CD4-positive, alpha-beta T cell treated with Interleukin-10 for 1 hour (primary cell): ENCODE measurements at regions not wholly inside any gene's neighbourhood (a gene's known extent, or its start where the extent isn't known, plus 50 kb on each side); places are given as distances from the start of the nearest gene placed in this dataset.
A peak's percentile ranks its signal among the peaks of the same experiment; 100 is the strongest.
"Not testable (repeated sequence)": the region's sequence is repeated elsewhere in the genome, so short reads cannot be mapped to it uniquely, and the experiment has no call there.

Source experiments
- DNase-seq: peaks from one replicate; pipeline ENCODE4 v3.0.0-alpha.2; 2020

- no peak for DNase-seq
Observed at GRCh38 chr4:161329852-161330251, 833.9 kb downstream of the FSTL5 start.

- DNase-seq, result no peak
Observed at GRCh38 chr4:161321706-161322105, 842.1 kb downstream of the FSTL5 start.

GRCh38 chr4:161320377-161320776 lies 843.4 kb downstream of the FSTL5 start:
- DNase-seq, result no peak

DNA sequence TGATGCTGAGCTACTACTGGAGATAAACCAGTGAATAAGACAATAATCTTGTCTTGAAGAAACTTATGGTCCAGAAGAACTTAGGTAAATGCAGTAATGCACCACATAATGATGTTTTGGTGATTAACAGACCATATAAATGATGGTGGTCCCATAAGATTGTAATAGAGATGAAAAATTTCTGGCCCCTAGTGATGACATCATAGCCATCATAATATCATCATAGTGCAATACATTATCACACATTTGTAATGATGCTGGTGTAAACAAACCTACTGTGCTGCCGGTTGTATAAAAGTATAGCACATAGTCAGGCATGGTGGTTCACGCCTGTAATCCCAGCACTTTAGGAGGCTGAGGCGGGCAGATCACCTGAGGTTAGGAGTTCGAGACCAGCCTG lies 846.8 kb downstream of the FSTL5 start:
- no peak for DNase-seq

DNA sequence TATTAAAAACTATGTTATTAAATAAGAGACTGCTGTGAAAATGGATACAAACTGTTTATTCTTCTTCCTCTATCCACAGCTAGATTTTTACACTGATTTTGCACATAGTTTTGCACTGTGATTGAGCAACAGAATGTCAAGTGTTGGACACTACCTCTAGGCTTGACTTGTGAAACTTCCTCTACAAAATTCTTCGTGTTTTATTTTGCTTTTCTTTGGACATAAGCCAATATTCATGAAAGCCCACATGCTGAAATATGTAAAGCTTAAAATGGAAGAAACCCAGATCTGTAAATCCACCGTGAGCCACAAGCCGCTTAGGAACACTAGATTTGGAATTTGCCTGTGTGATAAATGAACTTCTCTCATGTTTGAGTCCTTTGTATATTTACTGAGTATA lies 849.4 kb downstream of the FSTL5 start:
- no peak for DNase-seq

DNA sequence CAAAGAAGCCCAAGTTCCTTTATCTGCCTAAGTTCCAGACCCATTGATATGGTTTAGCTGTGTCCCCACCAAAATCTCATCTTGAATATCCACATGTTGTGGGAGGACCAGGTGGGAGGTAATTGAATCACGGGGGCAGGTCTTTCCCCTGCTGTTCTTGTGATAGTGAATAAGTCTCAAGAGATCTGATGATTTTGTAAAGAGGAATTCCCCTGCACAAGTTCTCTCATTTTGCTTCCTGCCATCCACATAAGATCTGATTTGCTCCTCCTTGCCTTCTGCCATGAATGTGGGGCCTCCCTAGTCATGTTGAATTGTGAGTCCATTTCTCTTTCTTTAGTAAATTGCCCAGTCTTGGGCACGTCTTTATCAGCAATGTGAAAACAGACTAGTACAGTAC lies 860.2 kb downstream of the FSTL5 start:
- no peak for DNase-seq

GRCh38 chr4:161291222-161291621 lies 872.6 kb downstream of the FSTL5 start:
- peak; percentile 1 for DNase-seq

DNA sequence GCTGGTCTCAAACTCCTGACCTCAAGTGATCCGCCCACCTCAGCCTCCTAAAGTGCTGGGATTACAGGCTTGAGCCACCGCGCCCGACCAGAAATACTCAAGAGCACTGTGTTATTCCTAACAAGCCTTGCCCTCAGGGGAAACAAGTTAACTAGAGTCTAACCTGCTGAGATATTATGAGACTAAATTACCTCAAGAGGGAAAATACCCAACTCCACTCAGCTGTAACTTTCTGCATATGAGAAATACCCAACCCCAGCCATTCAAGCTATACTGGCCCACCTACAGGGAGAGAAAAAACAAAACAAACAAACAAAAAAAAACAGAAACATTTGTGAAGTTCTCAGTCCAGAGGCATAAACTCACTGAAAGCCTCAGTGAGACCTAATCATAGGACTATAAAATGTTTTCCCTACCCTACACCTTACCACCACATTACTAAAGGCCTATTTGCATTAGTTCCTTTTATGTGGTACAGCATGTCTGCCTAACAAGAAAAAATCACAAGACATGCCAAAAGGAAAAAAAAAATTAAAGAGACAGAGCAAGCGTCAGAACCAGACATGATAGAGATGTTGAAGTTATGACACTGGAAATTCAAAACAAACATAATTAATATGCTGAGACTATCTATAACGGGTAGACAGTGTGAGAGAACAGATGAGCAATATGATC lies 876.0 kb downstream of the FSTL5 start:
- no peak for DNase-seq

DNA sequence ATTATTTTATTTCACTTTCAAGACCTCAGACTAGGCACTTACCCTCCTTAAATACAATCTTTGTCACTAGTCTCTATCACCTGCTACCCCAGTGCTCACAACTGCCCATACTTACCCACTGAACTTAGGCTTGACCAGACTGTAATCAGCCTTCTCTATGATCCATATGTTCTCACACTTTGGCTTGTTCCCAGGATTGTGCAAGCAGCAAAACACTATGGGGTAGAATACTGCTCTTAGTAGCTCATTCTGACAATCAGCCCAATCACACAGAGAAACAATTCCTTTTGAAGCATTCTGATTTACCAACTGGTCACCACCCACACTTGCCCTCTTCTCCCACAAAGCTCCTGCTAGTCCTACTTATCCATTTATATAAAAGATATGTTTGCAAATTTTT lies 878.3 kb downstream of the FSTL5 start:
- DNase-seq, result no peak

DNA sequence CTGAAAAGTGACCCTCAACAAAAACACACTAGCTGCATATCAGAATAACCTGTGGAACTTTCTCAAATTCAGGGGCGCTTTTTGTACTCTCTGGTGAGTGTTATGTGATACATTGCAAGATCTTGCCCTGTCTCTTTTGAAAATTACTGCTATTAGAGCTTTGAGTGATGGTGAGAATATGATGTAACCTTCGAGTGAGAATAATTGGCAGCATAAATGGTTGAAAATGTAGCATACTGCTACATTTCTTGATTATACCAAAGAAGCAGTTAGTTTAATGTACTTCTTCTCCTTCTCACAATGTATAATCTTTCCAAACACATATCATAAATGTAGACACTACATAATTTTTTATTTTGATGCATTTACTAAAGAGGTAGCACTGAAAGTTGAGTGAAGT lies 882.9 kb downstream of the FSTL5 start:
- DNase-seq, result no peak

- DNase-seq, result no peak
Observed at GRCh38 chr4:161279095-161279494, 884.7 kb downstream of the FSTL5 start.

DNA sequence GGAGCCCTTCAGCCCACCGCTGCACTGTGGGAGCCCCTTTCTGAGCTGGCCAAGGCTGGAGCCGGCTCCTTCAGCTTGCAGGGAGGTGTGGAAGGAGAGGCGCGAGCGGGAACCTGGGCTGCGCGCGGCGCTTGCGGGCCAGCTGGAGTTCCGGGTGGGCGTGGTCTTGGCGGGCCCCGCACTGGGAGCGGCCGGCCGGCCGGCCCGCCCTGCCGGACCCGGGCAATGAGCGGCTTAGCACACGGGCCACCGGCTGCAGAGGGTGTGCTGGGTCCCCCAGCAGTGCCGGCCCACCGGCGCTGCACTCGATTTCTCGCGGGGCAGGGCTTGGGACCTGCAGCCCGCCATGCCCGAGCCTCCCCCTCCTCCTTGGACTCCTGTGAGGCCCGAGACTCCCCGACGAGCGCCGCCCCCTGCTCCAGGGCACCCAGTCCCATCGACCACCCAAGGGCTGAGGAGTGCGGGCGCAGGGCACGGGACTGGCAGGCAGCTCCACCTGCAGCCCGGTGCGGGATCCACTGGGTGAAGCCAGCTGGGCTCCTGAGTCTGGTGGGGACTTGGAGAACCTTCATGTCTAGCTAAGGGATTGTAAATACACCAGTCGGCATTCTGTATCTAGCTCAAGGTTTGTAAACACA lies 886.5 kb downstream of the FSTL5 start:
- not testable (repeated sequence) for DNase-seq

DNA sequence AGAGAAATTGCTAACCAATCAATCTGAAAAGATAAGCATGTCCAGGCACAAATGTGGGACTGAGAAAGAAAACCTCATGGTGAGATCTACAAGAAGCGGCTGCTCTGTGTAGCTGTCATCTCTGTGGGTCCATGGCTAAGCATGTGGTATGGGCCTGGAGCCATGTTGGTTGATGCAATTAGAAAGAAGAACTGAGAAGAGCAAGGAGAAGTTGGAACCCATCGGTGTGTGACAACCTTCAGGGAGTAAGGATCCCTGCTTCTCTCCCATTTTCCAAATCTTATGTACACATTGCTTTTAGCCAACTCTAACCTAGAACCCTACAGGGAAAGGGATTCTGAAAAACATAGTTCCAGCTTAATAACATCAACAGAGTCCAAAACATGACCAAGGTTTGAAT lies 890.2 kb downstream of the FSTL5 start:
- no peak for DNase-seq

GRCh38 chr4:161260819-161261218 lies 903.0 kb downstream of the FSTL5 start:
- no peak for DNase-seq

GRCh38 chr4:161256716-161257115 lies 907.1 kb downstream of the FSTL5 start:
- no peak for DNase-seq

DNA sequence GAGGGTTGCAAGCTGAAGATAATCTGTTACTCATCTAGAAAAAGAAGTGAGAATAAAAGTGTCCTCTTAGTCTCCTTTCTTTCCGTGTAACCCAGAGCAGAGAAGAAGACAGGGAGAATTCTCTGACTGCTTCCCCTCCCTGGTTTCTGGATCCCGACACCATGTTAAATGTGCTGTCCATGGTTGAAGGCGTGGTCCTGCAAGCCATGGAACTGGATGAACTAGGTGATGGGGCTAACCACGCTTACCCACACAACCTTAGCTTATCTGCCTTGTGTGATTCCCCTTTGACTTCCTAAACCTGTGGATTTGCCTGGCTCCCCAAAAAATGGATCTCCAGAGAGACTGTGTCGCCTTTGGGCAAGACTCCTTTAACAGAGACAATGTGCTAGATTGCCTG lies 907.6 kb downstream of the FSTL5 start:
- DNase-seq, result no peak

DNA sequence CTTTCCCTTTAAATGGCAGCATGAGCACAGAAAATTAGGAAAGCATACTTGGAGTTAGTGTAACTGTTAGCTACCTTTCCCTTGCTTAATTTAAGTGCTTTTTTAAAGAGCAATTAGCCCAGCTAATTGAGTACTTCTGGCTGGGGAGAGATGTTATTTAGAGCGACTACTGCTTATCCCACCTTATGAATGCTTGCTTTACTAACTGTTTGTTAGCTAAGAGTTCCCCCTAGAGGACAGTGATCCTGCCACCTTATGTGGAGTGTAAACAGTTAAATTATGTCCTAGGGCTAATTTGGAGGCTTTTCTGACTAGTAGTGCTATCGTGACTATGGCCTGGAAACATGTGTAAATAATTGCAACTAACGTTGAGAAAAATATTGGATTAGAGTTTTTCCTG lies 909.4 kb downstream of the FSTL5 start:
- DNase-seq, result no peak

GRCh38 chr4:161252520-161253141 lies 911.2 kb downstream of the FSTL5 start:
- DNase-seq, result peak; percentile 3

DNA sequence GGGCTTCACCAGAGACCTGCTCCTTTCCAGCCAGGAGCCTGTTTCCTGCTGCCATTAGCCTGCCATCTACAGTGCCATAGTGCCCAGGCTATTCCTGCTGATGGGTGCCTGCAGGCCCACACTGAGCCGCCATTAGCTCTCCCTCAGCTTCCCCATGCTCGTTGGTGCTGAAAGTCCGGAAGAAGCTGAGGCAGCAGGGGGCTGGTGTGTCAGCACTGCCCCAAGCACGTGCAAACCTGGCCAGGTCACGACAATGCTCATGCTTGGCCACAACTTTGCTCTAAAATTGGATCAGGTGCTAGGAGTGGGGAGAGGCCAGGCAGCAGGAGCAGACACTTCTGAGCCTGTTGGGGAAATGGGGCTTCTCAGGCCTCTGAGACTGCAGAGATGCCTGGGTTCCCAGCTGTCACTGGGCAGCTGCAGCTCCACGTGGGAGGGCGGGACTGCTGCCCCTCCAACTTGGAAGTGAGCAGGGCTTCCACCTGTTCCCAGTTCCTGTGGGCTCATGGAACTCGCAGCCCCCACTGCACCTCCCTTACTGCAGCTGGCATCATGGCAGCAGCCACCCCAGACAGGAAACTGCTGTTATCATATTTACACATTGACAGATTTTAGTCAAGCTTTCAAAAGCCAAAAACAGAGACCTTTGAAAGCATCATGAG lies 913.9 kb downstream of the FSTL5 start:
- DNase-seq, result no peak

DNA sequence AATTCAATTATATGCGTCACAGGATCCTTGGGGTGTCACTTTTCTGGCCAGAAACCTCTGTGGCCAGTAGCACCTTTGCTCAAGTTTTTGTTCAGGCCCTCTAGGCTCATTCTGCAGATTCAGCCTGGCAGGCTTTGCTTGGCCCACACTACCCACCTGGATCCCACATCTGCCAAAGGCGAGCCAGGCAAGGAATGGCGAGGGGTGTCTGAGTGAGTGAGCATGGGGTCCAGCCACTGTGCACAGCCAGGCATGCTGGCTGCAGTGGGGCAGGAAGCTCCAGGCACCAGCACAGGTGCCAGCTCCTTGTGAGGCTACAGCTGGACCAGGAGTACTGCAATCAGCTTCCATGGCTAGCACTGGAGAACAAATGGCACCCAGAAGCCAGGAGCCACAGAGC lies 914.9 kb downstream of the FSTL5 start:
- no peak for DNase-seq

DNA sequence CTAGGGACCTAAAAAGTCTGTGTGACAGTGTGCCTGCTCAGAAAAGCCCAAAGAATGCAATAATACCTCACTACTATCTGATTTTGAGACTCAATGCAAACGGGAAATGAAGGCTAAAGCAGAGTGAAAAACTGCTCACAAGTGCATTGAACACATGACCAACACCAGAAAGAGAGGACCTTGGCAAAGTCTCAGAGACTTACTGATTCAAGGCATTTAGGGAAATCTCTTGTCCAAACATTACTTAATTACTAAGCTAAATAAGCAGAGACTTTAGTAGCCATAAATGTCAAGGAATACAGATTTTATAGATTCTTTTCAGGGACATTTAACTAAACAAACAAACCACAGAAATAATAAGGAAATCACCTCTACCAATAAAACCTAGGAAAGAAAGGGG lies 916.0 kb downstream of the FSTL5 start:
- no peak for DNase-seq

GRCh38 chr4:161238033-161238432 lies 925.8 kb downstream of the FSTL5 start:
- no peak for DNase-seq

DNA sequence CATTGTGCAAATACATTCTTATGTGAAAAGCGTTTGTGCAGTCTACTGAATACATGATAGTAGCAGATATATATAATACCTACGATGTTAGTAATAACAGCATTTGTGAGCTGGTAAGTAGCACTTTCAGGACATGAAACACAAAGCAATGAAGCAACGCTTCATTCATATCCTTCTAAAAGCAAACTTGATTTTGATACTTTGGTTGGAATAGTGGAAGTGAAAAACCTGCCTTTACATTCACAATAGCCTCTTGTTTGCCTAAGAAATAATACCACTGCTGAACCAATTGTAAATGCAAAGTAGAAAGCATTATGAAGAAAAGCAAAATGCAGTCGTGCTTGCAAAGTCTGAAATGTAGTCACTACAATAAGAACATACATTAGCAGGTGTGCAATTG lies 926.3 kb downstream of the FSTL5 start:
- no peak for DNase-seq

DNA sequence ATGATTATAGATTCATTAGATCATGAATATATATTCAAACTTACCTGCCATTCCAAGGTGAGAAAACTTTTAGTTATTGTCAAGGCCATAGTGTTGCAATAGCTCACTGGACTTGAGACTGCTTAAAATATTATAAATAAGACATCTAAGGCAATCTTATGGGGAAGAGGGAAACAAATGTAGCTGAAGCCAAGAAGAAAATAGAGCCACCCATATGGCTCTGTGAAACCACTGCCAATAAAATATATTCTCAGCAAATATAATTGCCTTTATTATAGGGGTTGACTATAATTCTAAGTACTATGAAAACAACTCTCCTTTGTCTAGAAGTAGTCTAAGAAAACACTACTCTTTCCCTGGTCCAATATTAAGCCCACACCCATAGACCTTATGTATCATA lies 938.5 kb downstream of the FSTL5 start:
- DNase-seq, result no peak
